ENCODE measurements at regions not wholly inside any gene's neighbourhood (a gene's known extent, or its start where the extent isn't known, plus 50 kb on each side); places are given as distances from the start of the nearest gene placed in this dataset.
"Not testable (repeated sequence)": the region's sequence is repeated elsewhere in the genome, so short reads cannot be mapped to it uniquely, and the experiment has no call there.

DNA sequence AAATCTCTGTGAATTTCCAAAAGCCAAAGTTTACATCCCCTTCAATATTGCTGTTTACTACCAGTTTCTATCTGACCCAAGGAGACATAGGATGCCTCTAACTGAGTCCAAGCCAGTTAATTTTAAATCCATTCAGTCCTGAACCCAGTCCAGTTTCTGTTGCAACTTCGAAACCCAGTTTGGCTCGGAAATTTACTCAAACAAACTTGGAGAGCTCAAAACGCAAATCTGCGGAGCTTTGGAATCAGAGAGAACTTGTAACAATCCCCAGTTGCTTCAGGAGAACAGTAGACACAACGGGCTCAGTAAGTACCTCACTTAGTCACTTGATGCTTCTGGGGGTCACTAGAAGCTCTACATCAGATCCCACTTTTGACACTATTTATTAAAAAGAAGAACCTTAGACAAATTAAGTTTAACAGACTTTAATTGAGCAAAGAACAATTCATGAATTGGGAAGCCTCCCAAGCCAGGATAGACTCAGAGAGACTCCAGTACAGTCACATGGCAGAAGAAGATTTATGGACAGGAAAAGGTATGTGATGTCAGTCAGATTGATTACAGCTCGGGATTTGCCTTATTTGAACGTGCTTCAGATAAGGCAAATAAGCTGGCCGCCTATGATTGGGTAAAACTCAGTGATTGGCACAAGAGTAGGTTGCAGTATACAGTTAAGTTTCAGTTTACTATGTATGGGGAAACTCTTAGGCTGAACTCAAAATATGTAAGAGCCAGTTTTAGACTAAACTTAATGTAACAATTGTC lies 118.0 kb downstream of the RFPL4B start:
- DNase-seq: peak; percentile 50

DNA sequence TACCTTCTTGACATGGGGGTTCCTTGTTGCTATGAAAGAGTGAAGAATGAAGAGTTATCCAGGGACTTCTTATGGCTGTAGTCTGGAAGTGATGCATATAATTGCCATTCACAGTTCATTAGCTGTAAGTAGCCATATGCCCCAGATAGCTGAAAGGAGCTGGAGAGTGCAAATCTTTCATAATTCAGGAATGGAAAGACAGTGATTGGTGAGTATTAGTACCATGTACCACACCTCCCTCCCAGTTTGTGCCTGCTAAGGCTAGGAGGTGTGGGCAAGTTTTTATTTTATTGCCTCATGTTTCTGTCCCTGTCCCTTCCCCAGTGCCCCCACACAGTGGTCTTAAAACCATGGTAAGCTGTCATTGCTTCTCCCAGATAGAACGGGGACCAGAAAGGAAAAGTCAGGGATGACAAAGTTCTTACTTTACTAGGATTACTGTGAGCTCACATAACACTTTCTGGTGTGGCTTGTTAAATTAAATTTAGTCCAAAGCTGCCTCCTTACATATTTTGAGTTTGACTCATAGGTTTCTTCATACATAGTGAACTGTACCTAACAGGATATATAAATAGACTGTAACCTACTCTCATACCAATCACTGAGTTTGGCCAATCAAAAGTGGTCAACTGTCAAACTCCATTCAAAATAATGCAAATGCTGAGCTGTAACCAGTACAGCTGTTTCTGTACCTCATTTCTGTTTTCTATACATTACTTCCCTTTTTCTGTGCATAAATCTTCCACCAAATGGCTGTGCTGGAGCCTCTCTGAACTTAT lies 119.4 kb downstream of the RFPL4B start:
- DNase-seq: peak; percentile 86

DNA sequence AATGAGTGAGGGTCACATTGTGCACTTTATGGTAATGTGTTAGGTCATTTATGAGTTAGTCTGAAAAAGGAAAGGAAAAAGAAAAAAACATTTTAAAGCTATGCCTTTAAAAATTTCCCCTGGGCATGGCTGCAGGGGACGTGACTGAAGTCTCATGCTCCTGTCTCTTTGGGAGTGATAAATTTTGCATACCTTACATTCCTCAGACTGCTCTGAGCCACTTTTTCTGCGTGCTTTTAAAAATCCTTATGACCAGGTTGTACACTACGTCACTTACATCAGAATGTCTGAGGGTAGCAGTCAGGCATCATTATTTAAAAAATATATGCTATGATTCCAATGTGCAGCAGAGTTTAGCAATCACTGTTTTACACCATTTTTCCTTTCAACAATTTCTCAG lies 121.2 kb downstream of the RFPL4B start:
- peak; percentile 93 for DNase-seq

DNA sequence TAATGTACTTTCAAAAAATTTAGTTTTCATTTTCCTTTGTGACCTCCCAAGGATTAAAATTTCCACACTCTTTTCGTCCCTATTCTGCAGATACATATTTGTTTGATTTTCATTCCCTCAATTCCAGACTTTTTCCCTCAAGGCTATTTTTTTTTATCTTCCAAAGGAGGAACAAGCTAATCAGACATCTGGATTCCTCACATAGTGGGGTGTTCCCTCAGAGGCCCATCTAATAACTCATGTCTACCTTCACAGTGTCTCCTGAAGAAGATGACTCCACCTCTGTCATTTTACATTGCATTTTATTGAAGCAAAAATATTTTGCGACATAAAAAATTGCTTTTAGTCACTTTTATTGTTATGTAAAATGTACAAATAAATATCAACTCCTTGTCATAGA lies 122.2 kb downstream of the RFPL4B start:
- peak; percentile 65 for DNase-seq

DNA sequence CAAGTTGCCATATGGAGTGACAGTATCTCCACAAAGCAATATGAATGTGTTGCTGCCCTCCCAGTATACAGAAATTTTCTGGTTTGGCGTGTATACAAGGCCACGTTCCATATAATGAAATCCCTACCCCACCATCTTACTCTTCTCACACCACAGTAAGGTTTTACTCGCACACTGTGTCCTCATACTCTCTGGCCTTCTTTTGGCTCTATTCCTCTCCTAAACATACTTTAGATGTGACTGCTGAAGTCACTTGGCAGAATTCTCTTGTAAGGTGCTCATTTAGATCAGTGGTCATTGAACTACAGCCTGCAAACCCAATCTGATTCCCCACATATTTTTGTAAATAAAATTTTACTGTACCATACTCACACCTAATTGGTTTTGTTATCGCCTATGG lies 123.2 kb downstream of the RFPL4B start:
- no peak for DNase-seq

DNA sequence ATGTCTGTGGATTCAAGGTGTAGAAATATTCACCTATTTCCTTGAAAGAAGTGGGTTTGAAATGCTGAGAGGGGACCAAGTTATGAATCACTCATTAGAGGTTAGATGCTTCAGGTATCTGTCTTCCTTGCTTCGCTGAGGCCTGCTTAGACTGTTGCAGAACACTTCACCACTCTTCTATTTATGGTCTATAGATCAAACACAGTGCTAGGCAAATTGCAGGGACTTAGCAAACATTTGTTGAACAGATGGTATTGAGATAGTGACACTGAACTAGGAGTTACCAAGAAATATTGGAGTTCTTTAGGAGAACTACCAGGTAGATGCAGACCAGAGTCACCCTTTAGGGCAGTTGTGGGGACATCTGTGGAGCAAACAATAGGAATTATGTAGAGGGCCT lies 123.8 kb downstream of the RFPL4B start:
- DNase-seq: no peak

DNA sequence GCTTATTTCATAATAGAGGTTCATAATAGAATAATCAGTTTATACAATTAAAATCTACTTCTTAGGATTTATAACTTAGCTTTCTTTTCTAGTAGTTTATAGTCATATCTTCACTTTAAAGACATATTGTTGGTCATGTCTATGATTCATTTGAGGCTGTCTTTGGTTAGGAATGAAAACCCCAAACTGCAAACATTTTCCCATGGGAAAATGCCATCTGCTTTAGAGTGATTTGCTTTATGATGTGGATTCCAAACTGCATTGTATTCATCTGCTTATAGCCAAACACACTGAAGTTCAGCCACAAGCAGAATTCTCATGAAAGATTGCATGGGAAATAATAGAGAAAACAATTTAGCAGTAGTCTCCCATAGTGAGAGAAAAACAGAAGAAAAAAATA lies 128.0 kb downstream of the RFPL4B start:
- no peak for DNase-seq

DNA sequence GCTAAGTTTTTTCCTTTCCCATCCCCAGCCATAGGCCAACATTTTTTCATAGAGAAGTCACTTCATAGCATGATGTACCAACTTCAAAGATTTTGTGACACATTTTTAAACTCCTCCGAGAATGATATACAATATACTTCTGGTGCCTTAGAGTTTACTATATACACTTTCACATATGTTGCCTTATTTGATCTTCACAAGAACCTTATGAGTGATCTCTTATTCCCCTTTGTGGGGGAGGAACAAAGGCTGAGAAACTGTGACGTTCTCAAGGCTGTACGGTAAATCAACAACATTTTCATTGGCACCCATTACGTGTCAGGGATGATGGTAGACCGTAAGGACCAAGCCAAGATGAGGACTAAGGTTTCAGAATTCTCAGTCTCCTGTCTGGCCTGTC lies 130.0 kb downstream of the RFPL4B start:
- DNase-seq: no peak

DNA sequence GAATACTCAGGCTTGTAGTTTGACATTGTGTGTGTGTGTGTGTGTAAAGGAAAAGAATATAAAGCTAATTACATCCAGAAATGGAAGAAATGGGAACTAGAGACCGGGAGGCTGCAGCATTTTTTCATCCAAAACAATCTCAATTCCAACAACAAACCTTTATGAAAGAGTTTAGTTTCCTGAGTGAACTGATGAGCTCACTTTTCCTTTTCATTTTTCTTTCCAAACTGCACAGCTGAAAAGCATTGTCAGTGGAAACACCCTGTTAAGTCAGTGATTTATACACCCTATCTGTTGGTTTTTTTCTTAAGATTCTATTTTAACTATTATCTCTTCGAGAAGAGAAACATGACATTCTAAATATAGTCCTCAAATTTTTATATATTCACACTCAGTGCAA lies 130.9 kb downstream of the RFPL4B start:
- no peak for DNase-seq

DNA sequence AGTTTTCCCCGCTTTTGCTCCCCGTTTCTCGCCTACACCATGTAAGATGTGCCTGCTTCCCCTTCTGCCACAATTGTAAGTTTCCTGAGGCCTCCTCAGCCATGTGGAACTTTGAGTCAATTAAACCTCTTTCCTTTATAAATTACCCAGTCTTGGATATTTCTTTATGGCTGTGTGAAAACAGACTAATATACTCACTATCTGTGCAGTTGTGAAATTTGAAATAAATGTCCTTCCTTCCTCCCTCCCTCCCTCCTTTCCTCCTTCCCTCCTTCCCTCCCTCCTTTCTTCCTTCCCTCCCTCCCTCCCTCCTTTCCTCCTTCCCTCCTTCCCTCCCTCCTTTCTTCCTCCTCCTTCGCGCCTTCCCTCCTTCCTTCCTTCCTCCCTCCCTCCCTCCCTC lies 132.8 kb downstream of the RFPL4B start:
- not testable (repeated sequence) for DNase-seq

DNA sequence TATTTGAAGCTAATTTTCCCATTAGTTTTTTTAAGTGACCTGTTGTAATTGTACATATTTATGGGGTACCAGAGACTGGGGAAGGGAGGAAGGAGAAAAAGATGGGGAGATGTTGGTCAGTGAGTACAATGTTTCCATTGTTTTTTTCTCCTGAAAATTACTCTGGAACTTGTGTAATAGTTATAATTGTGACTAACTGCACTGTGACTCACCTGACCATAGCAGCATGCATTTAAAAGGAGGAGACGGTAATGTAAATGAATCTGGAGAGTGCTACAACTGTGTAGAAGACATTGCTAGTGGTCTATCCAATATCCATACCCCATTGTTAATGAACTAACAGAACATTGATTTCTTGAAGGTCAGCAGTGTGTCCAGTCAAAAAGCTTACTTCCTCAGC lies 133.4 kb downstream of the RFPL4B start:
- DNase-seq: peak; percentile 45

DNA sequence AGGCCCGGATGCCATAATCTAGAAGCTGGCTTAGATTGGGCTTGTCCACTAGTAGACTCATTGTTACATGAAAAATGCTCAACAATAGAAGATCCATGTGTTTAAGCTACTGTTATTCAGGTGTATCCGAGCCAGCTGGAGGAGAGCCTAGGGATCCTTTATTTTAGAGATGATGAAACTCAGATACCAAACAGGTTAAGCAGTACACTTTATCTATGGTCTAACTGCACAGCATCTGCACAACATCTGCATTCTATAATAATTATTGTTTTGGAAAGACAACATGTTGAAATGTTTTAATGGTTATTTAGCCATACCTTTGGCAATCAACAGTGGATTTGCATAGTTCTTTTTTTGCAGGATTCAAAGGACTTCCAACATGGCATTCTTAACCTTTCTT lies 134.1 kb downstream of the RFPL4B start:
- no peak for DNase-seq

DNA sequence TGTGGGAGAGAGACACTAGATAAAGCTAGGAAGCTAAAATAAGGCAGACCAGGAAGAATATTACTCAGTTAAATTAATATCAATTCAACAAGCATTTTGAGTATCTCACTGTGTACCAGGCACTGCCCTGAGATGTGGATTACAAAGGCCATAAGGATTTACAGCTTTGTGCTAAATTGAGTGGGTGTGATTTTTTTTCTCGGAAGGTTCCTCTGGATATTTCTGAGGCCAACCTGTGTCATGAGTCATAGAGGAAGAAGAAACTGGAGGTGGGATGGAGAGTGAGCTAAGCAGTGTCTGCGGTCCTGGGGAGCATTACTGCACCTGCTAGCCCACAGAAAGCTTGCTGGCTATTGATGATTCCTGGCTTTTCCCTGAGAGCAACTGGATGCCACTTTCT lies 135.2 kb downstream of the RFPL4B start:
- DNase-seq: peak; percentile 76

DNA sequence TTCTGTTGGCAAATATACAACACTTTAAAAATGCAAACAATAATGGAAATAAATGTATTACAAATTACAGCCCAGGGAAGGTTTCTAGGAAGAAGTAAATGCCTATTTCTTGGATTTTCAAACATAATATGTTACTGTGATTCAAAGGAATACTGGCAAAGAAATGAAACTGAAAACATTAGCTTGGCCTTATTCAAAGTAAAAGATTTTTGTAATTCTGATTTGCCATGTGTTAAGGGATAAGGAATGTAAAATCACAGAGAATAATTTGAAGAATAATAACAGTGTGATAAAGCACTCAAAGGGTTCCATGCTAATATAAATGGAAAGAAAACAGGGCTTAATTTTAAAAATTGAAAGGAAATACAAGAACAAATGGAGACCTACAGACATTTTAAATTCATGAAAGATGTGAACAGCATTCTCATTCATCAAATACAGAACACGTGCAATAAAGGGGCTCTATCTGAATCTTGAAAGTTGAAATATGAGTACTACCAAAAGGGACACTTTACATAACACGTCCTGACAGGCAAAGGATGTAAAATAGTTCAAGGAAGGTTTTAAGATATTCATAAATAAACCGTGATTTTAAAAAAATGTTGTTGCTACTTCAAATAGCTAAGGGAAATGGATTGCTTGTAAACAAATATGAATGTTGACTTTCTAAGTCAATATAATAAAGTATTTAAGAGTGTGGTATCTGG lies 138.1 kb downstream of the RFPL4B start:
- DNase-seq: no peak

DNA sequence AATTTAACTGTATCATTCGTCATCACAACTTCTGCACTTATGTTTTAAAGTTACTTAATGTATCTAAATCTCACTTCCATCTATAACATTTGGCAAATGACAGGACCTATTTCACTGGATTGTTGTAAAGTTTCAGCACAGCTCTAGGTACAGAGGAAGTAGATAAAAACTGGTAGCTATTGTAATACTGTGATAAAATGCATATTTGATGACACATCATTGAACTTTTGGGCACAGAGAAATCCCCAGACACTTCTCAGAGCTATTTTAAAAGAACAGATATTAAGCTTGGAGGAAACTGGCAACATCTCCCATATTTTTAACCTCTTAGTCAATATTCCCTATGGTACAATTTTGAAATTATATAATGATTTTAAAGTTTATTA lies 138.7 kb downstream of the RFPL4B start:
- DNase-seq: peak; percentile 63

DNA sequence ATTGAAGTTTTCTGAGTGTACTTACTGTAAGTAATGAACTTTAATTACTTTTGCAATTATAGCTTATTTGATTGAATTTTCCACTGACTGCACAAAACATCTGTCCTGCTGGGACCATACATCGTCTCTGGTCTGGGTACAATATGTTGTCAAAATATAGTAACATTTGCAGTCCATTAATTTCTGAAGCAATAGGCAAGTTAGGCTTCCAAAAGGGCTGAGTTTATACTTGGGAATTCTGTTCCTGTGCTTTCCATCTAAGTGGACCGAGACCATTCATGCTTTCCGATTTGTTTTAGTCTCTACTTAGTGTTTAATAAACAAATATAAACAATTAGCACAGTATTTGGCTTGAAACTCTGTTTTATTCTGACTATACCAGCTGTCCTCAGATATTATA lies 139.3 kb downstream of the RFPL4B start:
- no peak for DNase-seq

DNA sequence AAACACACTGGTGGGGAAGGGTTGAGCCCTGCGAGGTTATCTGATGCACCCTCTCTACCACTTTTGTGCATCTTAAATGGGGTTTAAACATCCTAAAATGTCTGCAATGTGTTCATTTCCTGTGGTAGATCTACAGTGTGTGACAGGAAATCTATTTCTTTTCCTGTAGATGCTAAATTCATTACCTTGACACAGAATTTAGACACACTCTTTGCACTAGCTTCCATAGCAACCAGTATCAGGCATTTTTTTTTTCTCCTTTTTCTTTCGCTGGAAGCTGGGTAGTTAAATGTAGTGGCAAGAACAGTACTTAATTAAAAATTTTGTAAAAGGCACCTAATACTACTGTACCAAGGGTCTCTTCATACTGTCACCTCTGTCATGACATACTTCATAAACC lies 141.1 kb downstream of the RFPL4B start:
- DNase-seq: no peak

DNA sequence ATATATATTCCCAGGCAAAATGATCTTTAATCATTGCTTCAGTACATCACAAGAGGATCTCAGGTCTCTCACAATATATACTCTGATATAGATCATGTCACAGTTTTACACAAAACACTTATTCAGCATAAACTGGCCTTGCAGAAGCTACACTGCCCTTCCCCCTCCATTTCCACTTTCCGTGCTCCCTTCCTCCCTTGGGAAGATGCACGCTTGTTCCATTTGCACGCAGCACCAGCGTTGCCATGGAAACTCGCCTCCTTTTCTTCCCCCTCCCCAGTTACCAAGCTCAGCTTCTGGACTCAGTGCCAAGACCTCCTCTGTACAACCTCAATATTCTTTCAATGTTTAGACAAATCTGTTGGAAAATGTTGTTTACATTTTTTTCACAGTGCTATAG lies 154.6 kb downstream of the RFPL4B start:
- DNase-seq: no peak

DNA sequence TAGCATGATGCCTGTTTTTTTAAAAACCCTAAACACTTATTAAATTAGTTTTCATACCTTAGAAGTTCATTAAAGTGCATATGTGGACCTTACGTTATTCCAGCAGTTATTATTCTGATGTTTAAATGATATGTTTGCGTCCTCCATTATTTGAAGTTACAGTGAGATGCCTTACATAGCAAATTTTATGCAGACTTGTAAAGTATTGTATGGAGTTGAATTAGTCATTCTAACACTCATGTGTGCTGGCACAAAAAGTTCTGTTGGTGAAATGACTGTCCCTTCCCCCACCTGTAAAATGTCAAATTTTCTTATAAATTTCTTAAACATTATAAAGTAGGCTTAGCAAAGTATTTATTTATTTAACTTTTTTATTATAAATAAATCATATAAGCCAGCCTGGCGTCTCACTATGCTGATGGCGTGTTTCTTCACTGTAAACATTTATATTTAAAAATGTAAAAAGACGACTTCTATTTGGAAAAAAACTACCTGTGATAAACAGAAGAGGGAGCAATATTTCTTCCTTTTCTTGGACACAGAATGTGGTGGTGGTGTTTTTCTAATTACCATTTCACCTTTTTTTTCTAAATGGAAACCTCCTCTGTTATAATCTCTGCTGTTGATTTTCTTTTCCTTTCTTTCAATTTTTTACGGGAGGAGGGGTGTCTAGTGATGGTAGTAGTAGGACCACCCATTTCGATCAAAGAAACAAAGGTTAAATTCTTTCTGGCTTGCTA lies 155.4 kb downstream of the RFPL4B start:
- no peak for DNase-seq

DNA sequence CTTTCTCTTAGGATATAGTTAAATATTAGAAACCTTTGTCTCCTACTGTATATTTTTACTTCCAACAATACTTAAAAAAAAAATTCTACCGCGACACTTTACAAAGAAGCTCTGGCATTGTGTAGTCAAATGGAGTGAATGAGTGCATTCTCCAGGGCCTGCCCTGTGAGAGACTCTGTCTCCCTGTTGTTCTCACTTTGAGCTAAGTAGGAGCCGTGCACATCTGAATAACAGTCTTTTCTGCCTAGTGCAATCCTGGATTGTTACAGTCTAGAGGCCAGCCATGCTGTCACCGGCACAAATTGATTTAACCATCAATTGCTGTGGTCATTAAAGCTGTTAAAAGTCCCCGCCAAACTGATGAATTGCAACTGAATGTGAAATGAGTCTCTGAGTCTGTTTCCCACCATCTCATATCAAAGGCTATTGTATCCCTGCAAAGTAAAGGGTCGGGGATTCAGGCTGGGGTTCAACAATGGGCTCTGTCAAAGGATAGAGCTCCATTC lies 156.0 kb downstream of the RFPL4B start:
- DNase-seq: no peak

DNA sequence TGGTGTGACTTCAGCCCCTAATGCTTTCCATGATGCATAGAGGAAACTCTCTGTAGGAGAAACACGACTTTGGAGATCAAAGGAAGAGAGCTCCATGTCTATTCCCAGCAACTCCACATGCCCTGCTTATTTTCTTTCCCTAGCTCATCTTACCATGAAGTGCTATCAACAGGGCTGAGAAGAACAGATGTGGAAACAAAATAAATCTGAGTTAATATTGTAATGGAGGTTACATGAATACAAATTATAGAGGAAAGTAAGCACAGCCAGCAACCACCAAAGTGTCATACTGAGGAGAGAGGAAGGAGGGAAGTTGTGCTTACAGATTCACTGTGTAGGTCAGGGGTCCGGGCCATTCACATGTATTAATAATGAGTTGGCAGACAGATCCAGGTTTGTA lies 157.5 kb downstream of the RFPL4B start:
- DNase-seq: no peak

DNA sequence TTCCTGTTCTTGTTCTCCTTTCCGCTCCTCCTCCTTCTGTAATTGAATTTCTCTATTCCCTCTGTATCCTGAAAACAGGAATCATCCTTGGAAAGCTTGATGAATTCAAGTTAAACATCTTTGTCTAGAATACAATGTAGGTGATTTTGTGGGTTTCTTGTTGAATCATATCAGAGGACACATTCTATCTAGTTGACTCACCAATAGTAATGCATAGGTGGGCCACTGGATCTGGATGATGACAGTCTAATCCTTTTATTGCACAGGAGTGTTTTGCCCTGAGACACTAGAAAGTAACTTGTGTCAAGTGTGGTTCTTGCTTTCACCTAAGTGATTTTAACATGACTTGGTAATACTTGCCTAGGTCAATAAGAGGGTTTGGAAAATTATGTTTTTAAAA lies 164.3 kb downstream of the RFPL4B start:
- DNase-seq: peak; percentile 10

DNA sequence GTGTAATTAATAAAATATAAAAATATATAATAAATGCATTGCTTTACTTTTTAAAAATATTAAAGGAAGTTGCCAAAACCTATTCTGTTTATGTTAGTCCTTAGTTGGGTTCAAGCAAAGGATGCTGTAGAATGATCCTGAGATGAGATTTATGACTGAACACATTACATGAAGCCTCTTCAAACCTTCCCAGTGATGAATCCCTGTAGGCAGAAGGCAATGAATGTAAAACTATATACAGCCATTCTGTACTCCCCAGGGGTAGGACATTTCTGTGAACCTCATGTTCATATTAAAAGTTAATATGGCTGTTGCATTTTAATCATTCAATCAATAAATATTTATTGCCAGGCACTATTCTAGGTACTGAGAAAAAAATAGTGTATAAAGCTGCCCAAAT lies 166.0 kb downstream of the RFPL4B start:
- no peak for DNase-seq
